A673 (cell line): ENCODE measurements at regions not wholly inside any gene's neighbourhood (a gene's known extent, or its start where the extent isn't known, plus 50 kb on each side); places are given as distances from the start of the nearest gene placed in this dataset.

ENCODE experiments used
- EZH2 ChIP-seq: fragments of 200-600 bp; sonication (generic); IDR thresholded peaks from 2 replicates; pipeline ENCODE4 v1.6.1; 2017; ENCODE audit warnings: borderline replicate concordance, low read depth, mild to moderate bottlenecking, mixed read lengths, antibody characterized with exemption, low read length; ENCODE audit not compliant: poor library complexity, severe bottlenecking
- TF ChIP-seq, protein P1 (sequence below): fragments of 300-800, 200-600 bp; sonication (generic); conservative IDR thresholded peaks from 2 replicates; pipeline ENCODE4 v1.5.1; 2017; ENCODE audit warnings: low read depth, mild to moderate bottlenecking, antibody characterized with exemption, low read length, moderate library complexity, mixed read lengths

GRCh38 chr5:163658702-163659567, 153.5 kb downstream of the MAT2B start:
- TF ChIP-seq, protein P1, sequence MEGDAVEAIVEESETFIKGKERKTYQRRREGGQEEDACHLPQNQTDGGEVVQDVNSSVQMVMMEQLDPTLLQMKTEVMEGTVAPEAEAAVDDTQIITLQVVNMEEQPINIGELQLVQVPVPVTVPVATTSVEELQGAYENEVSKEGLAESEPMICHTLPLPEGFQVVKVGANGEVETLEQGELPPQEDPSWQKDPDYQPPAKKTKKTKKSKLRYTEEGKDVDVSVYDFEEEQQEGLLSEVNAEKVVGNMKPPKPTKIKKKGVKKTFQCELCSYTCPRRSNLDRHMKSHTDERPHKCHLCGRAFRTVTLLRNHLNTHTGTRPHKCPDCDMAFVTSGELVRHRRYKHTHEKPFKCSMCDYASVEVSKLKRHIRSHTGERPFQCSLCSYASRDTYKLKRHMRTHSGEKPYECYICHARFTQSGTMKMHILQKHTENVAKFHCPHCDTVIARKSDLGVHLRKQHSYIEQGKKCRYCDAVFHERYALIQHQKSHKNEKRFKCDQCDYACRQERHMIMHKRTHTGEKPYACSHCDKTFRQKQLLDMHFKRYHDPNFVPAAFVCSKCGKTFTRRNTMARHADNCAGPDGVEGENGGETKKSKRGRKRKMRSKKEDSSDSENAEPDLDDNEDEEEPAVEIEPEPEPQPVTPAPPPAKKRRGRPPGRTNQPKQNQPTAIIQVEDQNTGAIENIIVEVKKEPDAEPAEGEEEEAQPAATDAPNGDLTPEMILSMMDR: no peak
- no peak for TF ChIP-seq EZH2
